Heart left ventricle (tissue), 16 donors: ENCODE measurements at regions not wholly inside any gene's neighbourhood (a gene's known extent, or its start where the extent isn't known, plus 50 kb on each side); places are given as distances from the start of the nearest gene placed in this dataset.

ENCODE experiments used
- ATAC-seq, 4 donors: fragments of 200-7000 bp; cut with Tn5 transposase; one replicate each; pipeline ENCODE4 v1.9.1; 2020 to 2022; ENCODE audit warnings: moderate library complexity in 4 of 4, mild to moderate bottlenecking in 3 of 4, moderate number of reproducible peaks in 1 of 4
- DNase-seq, 5 donors: peaks; one replicate each; pipeline ENCODE4 v3.0.0-alpha.2; 2020
- H3K27ac ChIP-seq, 12 donors: fragments of 200-600 bp; sonication (generic) in 4 of 12; one replicate each; pipeline versions ENCODE4 v1.5.0 to v1.8.0; 2016 to 2022; ENCODE audit warnings: mild to moderate bottlenecking in 2 of 12
- H3K27me3 ChIP-seq, 9 donors: fragments of 200-600 bp; sonication (generic) in 2 of 9; one replicate each; pipeline versions ENCODE4 v1.5.1 to v1.8.0; 2016 to 2022; ENCODE audit warnings: mild to moderate bottlenecking in 3 of 9
- H3K36me3 ChIP-seq, 9 donors: fragments of 200-600 bp; sonication (generic) in 2 of 9; one replicate each; pipeline versions ENCODE4 v1.5.0 to v1.8.0; 2018 to 2022; ENCODE audit warnings: mild to moderate bottlenecking in 2 of 9
- H3K4me1 ChIP-seq, 12 donors: fragments of 200-600 bp; sonication (generic) in 4 of 12; one replicate each; pipeline versions ENCODE4 v1.5.0 to v1.8.0; 2016 to 2022; ENCODE audit warnings: mild to moderate bottlenecking in 3 of 12
- H3K4me3 ChIP-seq, 12 donors: fragments of 200-600 bp; sonication (generic) in 4 of 12; one replicate each; pipeline versions ENCODE4 v1.5.0 to v1.8.0; 2017 to 2022; ENCODE audit warnings: mild to moderate bottlenecking in 9 of 12, moderate library complexity in 4 of 12
- H3K9me3 ChIP-seq, 12 donors: fragments of 200-600 bp; sonication (generic) in 4 of 12; one replicate each; pipeline versions ENCODE4 v1.5.0 to v1.8.0; 2016 to 2022; ENCODE audit warnings: mild to moderate bottlenecking in 1 of 12
- POLR2A ChIP-seq, 2 donors: fragments of 450-650 bp; IDR thresholded peaks; one replicate each; pipeline ENCODE4 v1.6.1; 2017; ENCODE audit warnings: antibody characterized with exemption in 2 of 2, mild to moderate bottlenecking in 2 of 2, moderate library complexity in 2 of 2
- WGBS, 4 donors: extraction: QIAGEN DNeasy Blood & Tissue Kit in 2 of 4; methylation state at CpG; one replicate each; pipeline versions ENCODE4 v1.1.5 to v1.1.7; 2013 to 2018; 5-methylcytosine and 5-hydroxymethylcytosine counted together
- intact Hi-C, 10 donors: fragments of 100-400 bp; cut with DNase I; formaldehyde crosslinking; loops; one replicate each; pipeline versions ENCODE4 v1.11.1 to v1.14.2; 2022
- TF ChIP-seq, protein P1 (sequence below), 12 donors: fragments of 200-600 bp; sonication (generic) in 4 of 12; IDR thresholded peaks; one replicate each; pipeline versions ENCODE4 v1.5.0 to v1.8.0; 2018 to 2022; ENCODE audit warnings: antibody characterized with exemption in 12 of 12, mild to moderate bottlenecking in 5 of 12
- donor health status: ischemic (EF 13 %, LVEDD 7.1; RV severe dilation, severe dysfunction).
- donor health status: healthy with polysubstance abuse.
- donor health status: DM: no; HTN: yes; CAD: no.
- donor health status: DM: no; HTN: no; CAD: no.
- donor health status: ischemic (EF 25% LVEDD 6.9; RV normal size, moderate dysfunction).
- donor health status: ischemic (EF 25% LVEDD 5.7; RV mildly dilated, moderate dysfunction).
- donor health status: healthy.
- donor health status: DM: yes; HTN: yes; CAD: no.
- donor health status: ischemic (EF 35%, LVEDD 5.7; RV mildly dilated, moderate dysfunction).
- donor health status: nonischemic (EF 11% LVEDD 7.7; RV severe dilation, severe dysfunction).
- donor health status: DM: yes; HTN: yes; CAD: no.
- donor health status: PGD.
- donor health status: ischemic (EF 29% LVEDD 5.4; RV normal size, mild dysfunction).
- donor health status: nonischemic (EF 23%, LVEDD 6.1; RV moderate dilation, normal function).

DNA sequence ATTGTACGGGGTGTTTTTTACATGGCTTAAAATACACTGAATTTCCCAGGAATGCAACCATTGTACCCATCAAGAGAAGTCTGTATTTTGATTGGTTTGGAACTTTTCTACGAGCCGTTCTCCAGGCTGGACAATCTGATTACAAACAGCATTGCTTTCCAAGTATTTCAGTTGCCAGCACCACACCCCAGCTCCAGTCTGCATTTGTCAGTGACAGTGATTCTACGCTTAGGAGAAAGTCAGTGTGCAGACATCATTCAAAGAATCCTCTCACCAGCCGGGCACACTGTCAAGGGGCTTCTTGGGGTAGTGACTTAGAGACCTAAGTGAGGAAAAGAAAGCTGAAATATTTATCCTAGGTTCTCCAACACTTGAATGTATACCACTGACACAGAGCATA lies 194.1 kb downstream of the ANAPC1 start:
- ATAC-seq (no peak), DNase-seq (no peak)
- Histone ChIP-seq H3K36me3 (no peaks in the 10 kb centered on the region), H3K27me3 (no peaks in the 10 kb centered on the region), H3K4me1 (peaks cover 0 to 6% (median 0%) of the 10 kb centered on the region in 12 donors), H3K9me3 (peaks cover 0 to 16% (median 0%) of the 10 kb centered on the region in 12 donors), H3K27ac (no peak overlapping the region), H3K4me3 (no peak overlapping the region)
- intact Hi-C loops = no loop called here
- WGBS, 4 donors = 66 to 78% (median 72%) methylated on average over 5 of the region's 5 CpGs
- TF ChIP-seq, protein P1, sequence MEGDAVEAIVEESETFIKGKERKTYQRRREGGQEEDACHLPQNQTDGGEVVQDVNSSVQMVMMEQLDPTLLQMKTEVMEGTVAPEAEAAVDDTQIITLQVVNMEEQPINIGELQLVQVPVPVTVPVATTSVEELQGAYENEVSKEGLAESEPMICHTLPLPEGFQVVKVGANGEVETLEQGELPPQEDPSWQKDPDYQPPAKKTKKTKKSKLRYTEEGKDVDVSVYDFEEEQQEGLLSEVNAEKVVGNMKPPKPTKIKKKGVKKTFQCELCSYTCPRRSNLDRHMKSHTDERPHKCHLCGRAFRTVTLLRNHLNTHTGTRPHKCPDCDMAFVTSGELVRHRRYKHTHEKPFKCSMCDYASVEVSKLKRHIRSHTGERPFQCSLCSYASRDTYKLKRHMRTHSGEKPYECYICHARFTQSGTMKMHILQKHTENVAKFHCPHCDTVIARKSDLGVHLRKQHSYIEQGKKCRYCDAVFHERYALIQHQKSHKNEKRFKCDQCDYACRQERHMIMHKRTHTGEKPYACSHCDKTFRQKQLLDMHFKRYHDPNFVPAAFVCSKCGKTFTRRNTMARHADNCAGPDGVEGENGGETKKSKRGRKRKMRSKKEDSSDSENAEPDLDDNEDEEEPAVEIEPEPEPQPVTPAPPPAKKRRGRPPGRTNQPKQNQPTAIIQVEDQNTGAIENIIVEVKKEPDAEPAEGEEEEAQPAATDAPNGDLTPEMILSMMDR (IDR thresholded peaks at IDR 0.05) = no peak
- no peak for TF ChIP-seq POLR2A (IDR thresholded peaks at IDR 0.05)

DNA sequence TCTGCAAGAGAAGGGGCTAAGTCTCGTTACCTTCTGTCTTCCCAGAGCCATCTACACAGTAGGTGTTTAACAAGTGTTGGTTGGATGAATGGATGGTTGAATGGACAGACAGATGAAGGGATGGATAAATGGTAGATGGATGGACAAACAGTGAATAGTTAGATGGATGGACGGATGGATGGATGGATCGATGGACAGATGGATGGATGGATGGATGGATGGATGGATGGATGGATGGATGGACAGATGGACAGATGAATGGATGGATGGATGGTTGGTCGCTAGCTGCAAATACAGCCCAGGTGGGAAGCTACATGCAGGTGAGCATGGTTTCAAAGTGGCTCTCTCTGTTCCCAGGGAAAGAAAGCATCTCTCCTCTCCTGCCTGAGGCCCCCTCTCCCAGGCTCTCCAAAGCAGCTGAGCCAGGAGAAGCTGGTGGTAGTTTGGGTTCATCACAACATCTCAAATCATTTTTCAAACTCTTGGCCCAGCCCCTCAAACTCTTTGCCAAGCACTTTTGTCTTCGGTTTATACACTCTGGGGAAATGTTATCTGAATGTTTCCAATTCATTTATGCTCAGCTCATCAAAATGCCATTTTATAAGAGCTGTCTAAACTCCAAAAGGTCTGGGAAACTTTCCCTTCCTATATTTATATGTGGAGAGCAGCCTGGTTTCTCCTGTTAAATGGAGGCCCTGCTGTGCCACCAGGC lies 192.7 kb downstream of the ANAPC1 start:
- TF ChIP-seq POLR2A (IDR thresholded peaks at IDR 0.05) = no peak
- TF ChIP-seq, protein P1 (IDR thresholded peaks at IDR 0.05) = no peak
- Histone ChIP-seq H3K4me1 (peaks cover 0 to 10% (median 0%) of the 10 kb centered on the region in 12 donors), H3K27me3 (no peaks in the 10 kb centered on the region), H3K9me3 (peaks cover 0 to 24% (median 0%) of the 10 kb centered on the region in 12 donors), H3K36me3 (no peaks in the 10 kb centered on the region), H3K27ac (no peak overlapping the region), H3K4me3 (no peak overlapping the region)
- ATAC-seq = no peak
- WGBS, 4 donors = 87 to 90% (median 88%) methylated on average over 5 of the region's 5 CpGs
- no peak for DNase-seq
- intact Hi-C loops = no loop called here

DNA sequence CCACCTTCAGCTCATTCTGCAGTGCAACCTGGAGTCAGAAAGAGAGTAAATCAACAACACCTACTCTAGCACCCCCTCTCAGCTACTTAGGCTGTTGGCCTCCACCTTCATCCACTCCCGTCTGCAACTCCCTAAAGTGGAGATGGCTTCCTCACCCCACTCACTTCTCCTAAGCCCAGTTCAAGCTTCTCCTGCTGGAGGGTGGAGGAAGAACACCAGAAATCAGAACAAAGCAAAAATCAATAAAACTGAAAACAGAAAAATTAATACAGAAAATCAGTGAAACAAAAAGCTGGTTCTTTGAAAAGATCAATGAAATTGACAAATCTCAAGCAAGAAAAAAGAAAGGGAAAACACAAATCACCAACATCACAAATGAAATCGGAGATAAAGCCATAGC lies 191.7 kb downstream of the ANAPC1 start:
- Histone ChIP-seq H3K27me3 (no peaks in the 10 kb centered on the region), H3K27ac (no peak overlapping the region), H3K4me3 (no peak overlapping the region), H3K36me3 (no peaks in the 10 kb centered on the region), H3K9me3 (peaks cover 0 to 24% (median 0%) of the 10 kb centered on the region in 12 donors), H3K4me1 (peaks cover 0 to 12% (median 0%) of the 10 kb centered on the region in 12 donors)
- TF ChIP-seq, protein P1 (IDR thresholded peaks at IDR 0.05) = no peak
- WGBS, 4 donors = 90 to 97% (median 94%) methylated on average over 2 of the region's 2 CpGs
- intact Hi-C loops = no loop called here
- ATAC-seq (no peak), DNase-seq (no peak)

DNA sequence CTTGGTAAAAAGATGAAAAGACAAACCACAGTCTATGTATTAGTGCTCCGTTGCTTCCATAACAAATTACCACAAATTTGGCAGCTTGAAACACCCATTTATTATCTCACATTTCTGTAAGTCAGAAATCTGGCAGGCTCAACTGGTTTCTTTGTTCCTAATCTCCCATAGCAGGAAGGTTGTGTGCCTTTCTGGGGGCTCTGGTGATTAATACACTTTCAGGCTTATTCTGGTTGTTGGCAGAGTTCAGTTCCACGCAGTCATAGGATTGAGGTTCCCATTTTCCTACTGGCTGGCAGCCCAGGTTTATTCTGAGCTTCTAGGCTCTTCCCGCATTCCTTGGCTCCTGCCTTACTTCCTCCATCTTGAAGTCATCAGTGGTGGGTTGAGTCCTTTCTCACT lies 189.3 kb downstream of the ANAPC1 start:
- H3K27ac ChIP-seq = peak overlapping the region in 1 of 12 donors; percentile 63
- ATAC-seq (peak in 3 of 4 donors; percentile 49 to 68 (median 66)), DNase-seq (peak in 3 of 5 donors; percentile 19 to 44 (median 32))
- H3K36me3 ChIP-seq = no peaks in the 10 kb centered on the region
- H3K27me3 ChIP-seq = no peaks in the 10 kb centered on the region
- intact Hi-C loops = no loop called here
- WGBS, 4 donors = 30 to 40% (median 36%) methylated on average over 3 of the region's 3 CpGs
- no peak overlapping the region for H3K4me3 ChIP-seq
- H3K4me1 ChIP-seq = peaks cover 0 to 35% (median 0%) of the 10 kb centered on the region in 12 donors
- peaks cover 0 to 24% (median 0%) of the 10 kb centered on the region in 12 donors for H3K9me3 ChIP-seq
- TF ChIP-seq, protein P1 (IDR thresholded peaks at IDR 0.05) = no peak
- TF ChIP-seq POLR2A (IDR thresholded peaks at IDR 0.05) = no peak
